ENCODE measurements at regions not wholly inside any gene's neighbourhood (a gene's known extent, or its start where the extent isn't known, plus 50 kb on each side); places are given as distances from the start of the nearest gene placed in this dataset.
"Not testable (repeated sequence)": the region's sequence is repeated elsewhere in the genome, so short reads cannot be mapped to it uniquely, and the experiment has no call there.

- intact Hi-C loops (cut with DNase I) = no loop called here
- ATAC-seq = no peak
- TF ChIP-seq POLR2A (IDR thresholded peaks at IDR 0.05) = no peak
- TF ChIP-seq CTCF (IDR thresholded peaks at IDR 0.05) = no peak
Observed at GRCh38 chr7:109456116-109456515, 886.4 kb downstream of the DNAJB9 start.

GRCh38 chr7:109460296-109460695 lies 890.6 kb downstream of the DNAJB9 start:
- Histone ChIP-seq H3K27me3 (no peaks in the 10 kb centered on the region), H3K4me1 (no peaks in the 10 kb centered on the region), H3K36me3 (no peaks in the 10 kb centered on the region), H3K9me3 (no peaks in the 10 kb centered on the region), H3K4me3 (no peak overlapping the region), H3K27ac (no peak overlapping the region)
- 71% methylated on average over 2 of the region's 2 CpGs for WGBS (ENCODE audit: insufficient coverage, low coverage, low lambda C conversion rate, missing lambda C conversion rate)
- DNase-seq (no peak), ATAC-seq (no peak)
- no peak for TF ChIP-seq CTCF (IDR thresholded peaks at IDR 0.05)
- no peak for TF ChIP-seq POLR2A (IDR thresholded peaks at IDR 0.05)
- intact Hi-C loops (cut with DNase I) = no loop called here

More at GRCh38 chr7:109456116-109456515, 886.4 kb downstream of the DNAJB9 start:
- WGBS (ENCODE audit: insufficient coverage, low coverage, low lambda C conversion rate, missing lambda C conversion rate) = no CpG with 5 or more reads among the region's 3 CpGs
- no peaks in the 10 kb centered on the region for H3K36me3 ChIP-seq
- H3K27ac ChIP-seq = no peak overlapping the region
- no peak for DNase-seq
- H3K4me3 ChIP-seq = no peak overlapping the region
- H3K9me3 ChIP-seq = no peaks in the 10 kb centered on the region
- no peaks in the 10 kb centered on the region for H3K27me3 ChIP-seq
- no peaks in the 10 kb centered on the region for H3K4me1 ChIP-seq

- Histone ChIP-seq H3K4me3 (no peak overlapping the region), H3K36me3 (no peaks in the 10 kb centered on the region), H3K27ac (no peak overlapping the region), H3K4me1 (no peaks in the 10 kb centered on the region), H3K9me3 (no peaks in the 10 kb centered on the region), H3K27me3 (no peaks in the 10 kb centered on the region)
- intact Hi-C loops (cut with DNase I) = no loop called here
- DNase-seq (no peak), ATAC-seq (no peak)
- WGBS (ENCODE audit: insufficient coverage, low coverage, low lambda C conversion rate, missing lambda C conversion rate) = 57% methylated on average over 3 of the region's 3 CpGs
- no peak for TF ChIP-seq POLR2A (IDR thresholded peaks at IDR 0.05)
- TF ChIP-seq CTCF (IDR thresholded peaks at IDR 0.05) = no peak
Observed at GRCh38 chr7:109462171-109462570, 892.5 kb downstream of the DNAJB9 start.

GRCh38 chr7:109467729-109468128 lies 898.1 kb downstream of the DNAJB9 start:
- intact Hi-C loops (cut with DNase I); H3K4me3 ChIP-seq; H3K4me1 ChIP-seq; H3K9me3 ChIP-seq; DNase-seq; H3K36me3 ChIP-seq; ATAC-seq; H3K27me3 ChIP-seq; H3K27ac ChIP-seq: not testable (repeated sequence)
- WGBS (ENCODE audit: insufficient coverage, low coverage, low lambda C conversion rate, missing lambda C conversion rate) = 69% methylated on average over 4 of the region's 4 CpGs

GRCh38 chr7:109473172-109473571 lies 903.5 kb downstream of the DNAJB9 start:
- TF ChIP-seq CTCF (IDR thresholded peaks at IDR 0.05) (no peak), POLR2A (IDR thresholded peaks at IDR 0.05) (no peak)
- intact Hi-C loops (cut with DNase I) = no loop called here
- 88% methylated on average over 1 of the region's 1 CpG for WGBS (ENCODE audit: insufficient coverage, low coverage, low lambda C conversion rate, missing lambda C conversion rate)
- no peaks in the 10 kb centered on the region for H3K4me1 ChIP-seq
- no peaks in the 10 kb centered on the region for H3K27me3 ChIP-seq
- no peak overlapping the region for H3K4me3 ChIP-seq
- H3K9me3 ChIP-seq = no peaks in the 10 kb centered on the region
- H3K27ac ChIP-seq = no peak overlapping the region
- ATAC-seq = no peak
- H3K36me3 ChIP-seq = no peaks in the 10 kb centered on the region
- DNase-seq = no peak

All from right lobe of liver (tissue), 6 donors.